Stimulated activated CD8-positive, alpha-beta memory T cell treated with anti-CD3 and anti-CD28 coated beads, Interleukin-7, amount 100 ng/mL, for 24 hours (primary cell): ENCODE measurements at regions not wholly inside any gene's neighbourhood (a gene's known extent, or its start where the extent isn't known, plus 50 kb on each side); places are given as distances from the start of the nearest gene placed in this dataset.
"Not testable (repeated sequence)": the region's sequence is repeated elsewhere in the genome, so short reads cannot be mapped to it uniquely, and the experiment has no call there.

Experiments
- DNase-seq: peaks from one replicate; pipeline ENCODE4 v3.0.0-alpha.2; 2020; ENCODE audit warnings: low read depth

DNA sequence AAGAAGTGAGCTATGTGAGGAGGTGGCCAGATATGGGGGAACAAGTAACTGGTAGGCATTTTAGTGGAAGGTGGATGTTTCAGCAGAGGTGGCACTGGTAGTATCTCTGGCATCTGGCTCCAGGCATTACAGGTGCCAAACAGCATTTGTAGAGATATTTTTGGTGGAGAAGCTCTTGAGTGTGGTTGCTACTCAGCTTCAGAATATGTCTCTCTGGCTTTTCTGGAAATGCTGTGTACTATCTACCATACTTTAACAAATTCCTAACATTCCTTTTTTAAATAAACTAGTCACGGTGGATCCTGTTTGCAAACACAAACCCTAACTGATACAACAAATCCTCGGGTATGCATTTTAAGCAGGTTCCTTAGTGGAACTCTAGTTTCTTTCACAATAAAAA, 128.0 kb downstream of the BARX2 start:
- no peak for DNase-seq

DNA sequence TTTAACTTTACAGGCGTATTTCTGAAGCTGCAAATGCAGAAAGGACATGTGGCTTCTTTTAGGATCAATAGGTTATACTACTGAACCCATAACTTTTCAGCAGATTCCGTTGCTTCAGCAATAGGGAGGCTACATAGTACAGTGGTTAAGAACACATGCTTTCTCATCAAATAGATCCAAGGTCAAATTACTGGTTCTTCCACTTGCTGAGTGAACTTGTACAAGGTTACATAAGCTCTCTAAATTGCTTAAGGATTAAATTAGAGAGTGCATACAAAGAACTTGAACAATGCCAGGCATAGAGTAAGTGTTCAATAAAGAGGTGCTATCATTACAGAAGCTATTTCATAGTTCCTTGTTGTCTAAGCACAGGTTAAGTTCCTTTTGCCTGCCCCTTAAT, 129.6 kb downstream of the BARX2 start:
- no peak for DNase-seq

DNA sequence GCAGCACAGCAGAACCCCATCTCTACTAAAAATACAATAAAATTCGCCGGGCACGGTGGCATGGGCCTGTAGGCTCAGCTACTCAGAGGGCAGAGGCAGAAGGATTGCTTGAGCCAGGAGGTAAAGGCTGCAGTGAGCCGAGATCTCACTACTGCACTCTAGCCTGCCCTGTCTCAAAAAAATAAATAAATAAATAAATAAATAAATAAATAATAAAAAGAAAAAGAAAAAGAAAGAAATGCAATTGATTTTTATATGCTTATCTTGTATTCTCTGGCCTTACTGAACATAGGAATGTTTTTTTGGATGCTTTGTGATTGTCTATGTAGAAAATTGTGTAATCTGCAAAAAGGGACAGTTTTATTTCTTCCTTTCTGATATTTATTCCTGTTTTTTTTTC, 132.5 kb downstream of the BARX2 start:
- no peak for DNase-seq

GRCh38 chr11:129528296-129528695, 152.6 kb downstream of the BARX2 start:
- no peak for DNase-seq

GRCh38 chr11:129530154-129530895, 154.7 kb downstream of the BARX2 start:
- DNase-seq, result no peak

GRCh38 chr11:129533395-129533794, 157.7 kb downstream of the BARX2 start:
- DNase-seq, result no peak

- DNase-seq, result no peak
Observed at GRCh38 chr11:129536338-129536737, 160.7 kb downstream of the BARX2 start.

DNA sequence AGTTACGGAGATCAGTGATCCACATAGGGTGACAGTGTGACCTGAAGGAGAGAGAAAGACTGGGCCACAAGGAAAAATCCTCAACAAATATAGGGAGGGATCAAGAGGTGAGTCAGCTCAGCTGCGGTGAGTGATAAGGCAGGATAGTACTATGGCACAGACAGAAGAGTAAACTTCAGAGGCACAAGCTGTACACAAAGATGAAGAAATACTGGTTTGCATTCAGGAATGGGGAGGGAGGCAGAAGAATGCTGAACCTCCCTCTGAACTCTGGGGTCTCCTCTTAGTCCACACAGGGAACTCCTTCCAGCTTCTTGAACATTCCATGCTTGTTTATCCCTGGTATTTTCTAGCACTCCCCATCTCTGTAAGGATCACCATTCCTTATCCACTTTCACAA, 162.7 kb downstream of the BARX2 start:
- no peak for DNase-seq

- no peak for DNase-seq
Observed at GRCh38 chr11:129543515-129544290, 168.1 kb downstream of the BARX2 start.

GRCh38 chr11:129544691-129545090, 169.0 kb downstream of the BARX2 start:
- no peak for DNase-seq

DNA sequence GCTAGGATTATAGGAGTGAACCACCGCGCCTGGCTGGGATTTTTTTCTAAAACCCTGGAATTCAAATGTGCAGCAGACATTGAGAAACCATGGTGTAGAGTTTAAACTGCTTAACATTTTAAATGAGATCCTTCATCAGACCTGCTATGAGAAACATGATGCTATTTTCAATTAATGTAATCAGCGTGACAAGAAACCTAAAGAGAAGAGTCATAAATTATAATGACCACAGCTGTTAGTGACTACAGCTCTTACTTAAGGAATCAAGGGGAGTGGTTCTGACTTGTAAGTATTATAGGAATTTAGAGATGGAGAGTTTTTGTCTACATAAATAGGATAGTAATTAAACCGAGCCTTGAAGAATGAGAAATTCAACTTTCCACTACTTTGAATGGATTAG, 170.6 kb downstream of the BARX2 start:
- no peak for DNase-seq

DNA sequence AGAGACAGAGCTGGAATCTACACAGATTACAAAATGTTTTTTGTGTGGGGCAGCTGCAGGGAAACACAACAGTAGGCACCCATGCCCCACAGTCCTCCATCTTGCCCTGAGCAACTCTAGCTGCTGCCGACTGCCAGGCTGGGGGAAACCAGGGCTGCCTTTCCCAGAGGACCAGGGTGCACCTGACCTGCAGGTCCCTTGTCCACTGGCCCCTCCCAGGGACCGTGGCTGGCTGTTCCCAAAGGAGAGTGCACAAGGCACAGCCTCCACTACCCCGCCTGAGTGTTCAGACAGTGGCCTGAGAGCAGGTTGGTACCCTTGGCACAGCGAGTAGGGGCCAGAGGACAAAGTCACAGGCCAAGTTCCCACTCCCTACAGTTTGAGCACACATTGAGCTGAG, 181.8 kb downstream of the BARX2 start:
- DNase-seq, result no peak

- DNase-seq, result no peak
Observed at GRCh38 chr11:129569007-129569406, 193.4 kb downstream of the BARX2 start.

DNA sequence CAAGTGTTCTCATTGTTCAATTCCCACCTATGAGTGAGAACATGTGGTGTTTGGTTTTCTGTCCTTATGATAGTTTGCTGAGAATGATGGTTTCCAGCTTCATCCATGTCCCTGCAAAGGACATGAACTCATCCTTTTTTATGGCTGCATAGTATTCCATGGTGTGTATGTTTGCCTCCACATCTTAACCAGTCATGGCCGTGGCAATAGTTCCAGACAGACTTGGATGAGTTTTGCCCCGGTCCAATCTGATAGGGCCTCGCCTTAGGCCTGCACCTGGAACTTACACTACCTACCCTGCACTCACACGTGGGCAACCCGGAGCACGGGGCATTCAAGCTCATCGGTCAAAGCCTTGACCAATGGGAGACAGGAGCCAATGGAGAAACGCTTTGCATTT, 197.0 kb downstream of the BARX2 start:
- DNase-seq, result not testable (repeated sequence)

GRCh38 chr11:129573161-129573560, 197.5 kb downstream of the BARX2 start:
- DNase-seq, result no peak

DNA sequence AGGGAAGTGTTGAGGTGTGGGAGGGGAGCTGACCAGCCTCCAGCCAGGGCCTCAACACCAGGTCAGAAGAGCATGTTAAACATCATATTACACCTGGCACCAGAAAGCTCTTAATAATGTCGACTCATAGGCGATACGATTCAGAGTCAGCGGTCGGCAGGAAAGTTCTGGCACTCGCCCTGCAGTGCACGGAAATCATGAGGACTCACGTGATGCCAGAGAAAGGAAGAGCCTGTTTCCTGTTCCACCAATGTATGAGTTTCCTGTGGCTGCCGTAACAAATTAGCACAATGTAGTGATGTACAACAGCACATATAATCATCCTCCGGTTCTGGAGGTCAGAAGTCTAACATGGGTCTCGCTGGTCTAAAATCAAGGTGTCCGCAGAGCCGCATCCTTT, 198.8 kb downstream of the BARX2 start:
- no peak for DNase-seq

GRCh38 chr11:129576652-129577051, 201.0 kb downstream of the BARX2 start:
- DNase-seq, result no peak

GRCh38 chr11:129578006-129578405, 202.4 kb downstream of the BARX2 start:
- no peak for DNase-seq

DNA sequence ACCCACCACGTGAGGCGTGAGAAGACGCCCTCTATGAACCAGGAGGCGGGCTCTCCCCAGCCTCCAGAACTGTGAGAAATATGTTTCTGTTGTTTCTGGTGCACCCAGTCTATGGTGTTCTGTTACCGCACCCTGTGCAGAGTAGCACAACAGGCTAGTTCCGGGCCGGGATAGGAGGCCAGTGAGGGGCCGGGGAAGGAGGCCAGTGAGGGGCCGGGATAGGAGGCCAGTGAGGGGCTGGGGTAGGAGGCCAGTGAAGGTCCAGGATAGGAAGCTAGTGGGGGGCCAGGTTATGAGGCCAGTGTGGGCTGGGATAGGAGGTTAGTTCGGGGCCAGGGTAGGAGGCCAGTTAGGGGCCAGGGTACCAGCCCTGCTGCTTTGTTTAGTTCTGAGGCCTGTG, 204.6 kb downstream of the BARX2 start:
- DNase-seq, result no peak

DNA sequence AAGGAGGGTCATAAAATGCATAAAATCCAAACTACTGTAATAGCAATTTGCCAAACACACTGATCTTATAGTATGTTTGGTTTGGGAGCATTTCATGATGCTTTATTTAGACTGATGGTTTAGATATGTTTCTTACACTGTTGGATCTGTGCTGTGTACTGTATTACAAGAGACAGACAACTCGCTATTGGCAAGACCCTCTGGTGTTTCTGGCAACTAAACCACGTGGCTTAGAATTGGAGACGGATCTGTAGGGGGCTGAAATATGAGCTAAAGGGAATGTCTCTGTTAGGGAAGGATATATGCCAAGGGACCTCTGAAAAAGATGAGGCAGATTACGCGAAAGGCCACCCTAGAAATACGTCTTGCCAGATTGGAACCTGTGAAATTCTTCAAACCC, 208.7 kb downstream of the BARX2 start:
- DNase-seq, result no peak

- no peak for DNase-seq
Observed at GRCh38 chr11:129589190-129589860, 213.7 kb downstream of the BARX2 start.

DNA sequence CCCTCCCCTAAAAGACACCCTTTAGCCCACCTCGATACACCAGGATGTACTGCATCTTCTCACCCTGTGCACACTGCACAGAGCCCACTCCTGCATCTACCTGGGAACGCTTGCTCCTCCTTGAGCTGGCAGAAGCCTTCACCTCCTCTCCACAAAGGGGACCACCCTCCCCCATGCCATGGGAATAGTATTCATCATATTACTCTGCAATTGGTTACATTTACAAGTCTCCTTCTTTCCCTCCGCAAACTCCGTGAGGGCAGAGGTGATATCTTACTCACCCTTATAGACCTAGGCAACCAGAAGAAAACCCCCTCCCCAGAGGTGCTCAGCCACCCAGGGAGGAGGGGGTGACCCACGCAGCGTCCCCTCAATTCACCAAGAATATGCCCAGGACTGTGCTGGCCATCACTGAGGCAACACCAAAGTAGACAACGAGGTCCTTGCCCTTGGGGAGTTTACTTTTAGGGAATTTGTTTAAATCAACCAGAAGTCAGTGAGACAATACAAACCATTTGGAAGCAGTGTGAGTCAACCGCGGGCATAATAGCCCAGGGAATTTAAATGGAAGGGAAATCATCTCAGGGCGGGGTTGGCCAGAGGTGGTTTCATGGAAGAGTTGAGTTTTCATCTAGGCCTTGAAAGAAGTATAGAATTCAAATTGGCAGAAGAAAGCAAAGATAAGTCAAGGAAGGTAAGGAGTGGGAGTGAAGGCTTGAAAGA, 214.5 kb downstream of the BARX2 start:
- DNase-seq, result no peak
